ENCODE measurements at regions not wholly inside any gene's neighbourhood (a gene's known extent, or its start where the extent isn't known, plus 50 kb on each side); places are given as distances from the start of the nearest gene placed in this dataset.

- TF ChIP-seq POLR2A (IDR thresholded peaks at IDR 0.05; ENCODE audit: low read length) (no peak), GATA1 (IDR thresholded peaks at IDR 0.05; ENCODE audit: low read depth, low read length) (no peak)
Measured at GRCh38 chr4:63578383-63578782, 830.9 kb downstream of the TECRL start.

All from erythroblast (primary cell).